GM21737 (cell line): ENCODE measurements at regions not wholly inside any gene's neighbourhood (a gene's known extent, or its start where the extent isn't known, plus 50 kb on each side); places are given as distances from the start of the nearest gene placed in this dataset.
"Not testable (repeated sequence)": the region's sequence is repeated elsewhere in the genome, so short reads cannot be mapped to it uniquely, and the experiment has no call there.

ENCODE experiments used
- ATAC-seq: cut with Tn5 transposase; IDR thresholded peaks from one replicate; pipeline ENCODE4 v1.9.1; 2021; ENCODE audit warnings: mild to moderate bottlenecking, moderate library complexity; ENCODE audit not compliant: unreplicated experiment

DNA sequence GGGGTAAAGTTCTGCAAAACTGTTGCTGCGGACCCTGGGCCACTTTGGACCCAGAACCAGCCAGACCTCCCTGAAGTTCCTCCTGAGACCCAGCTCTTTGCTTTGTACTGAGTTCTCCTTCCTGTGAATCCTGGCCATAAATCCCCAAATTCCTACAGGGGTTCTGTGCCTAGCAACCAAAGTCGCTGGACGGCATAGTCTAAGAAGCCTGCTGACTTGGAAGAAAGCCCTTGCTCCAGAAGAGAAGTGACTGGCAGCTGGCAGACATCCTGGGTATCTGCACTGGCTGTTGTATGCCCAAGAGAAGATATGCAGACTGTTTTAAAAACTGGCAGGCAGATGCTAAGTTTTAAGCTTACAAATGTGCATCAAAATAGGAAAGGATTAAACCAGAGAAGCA, 99.9 kb upstream of the SLC24A4 start:
- ATAC-seq = no peak

- ATAC-seq = no peak
Observed at GRCh38 chr14:92224358-92224954, 98.5 kb upstream of the SLC24A4 start.

- ATAC-seq = no peak
Observed at GRCh38 chr14:92225731-92226130, 97.2 kb upstream of the SLC24A4 start.

- not testable (repeated sequence) for ATAC-seq
Observed at GRCh38 chr14:92226166-92226565, 96.8 kb upstream of the SLC24A4 start.

- no peak for ATAC-seq
Observed at GRCh38 chr14:92236243-92236900, 86.6 kb upstream of the SLC24A4 start.

DNA sequence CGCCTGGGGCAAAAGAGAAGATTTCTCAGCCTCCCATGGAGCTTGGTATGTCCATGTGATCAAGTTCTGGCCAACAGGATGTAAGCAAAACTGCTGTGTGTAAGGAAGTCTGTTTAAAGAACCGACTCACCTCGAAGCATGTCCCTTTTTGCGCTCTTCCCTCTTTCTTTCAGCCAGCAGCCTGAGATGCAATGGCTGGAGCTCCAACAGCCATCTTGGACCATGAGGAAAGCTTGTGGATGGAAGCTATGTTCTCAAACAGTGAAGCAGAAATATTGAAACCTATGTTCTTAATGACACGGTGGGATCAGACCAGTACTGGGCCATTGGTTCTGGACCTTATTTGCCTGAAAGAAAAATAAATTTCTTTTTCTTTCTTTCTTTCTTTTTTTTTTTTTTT, 82.3 kb upstream of the SLC24A4 start:
- no peak for ATAC-seq

- ATAC-seq = no peak
Observed at GRCh38 chr14:92241966-92242595, 80.9 kb upstream of the SLC24A4 start.

DNA sequence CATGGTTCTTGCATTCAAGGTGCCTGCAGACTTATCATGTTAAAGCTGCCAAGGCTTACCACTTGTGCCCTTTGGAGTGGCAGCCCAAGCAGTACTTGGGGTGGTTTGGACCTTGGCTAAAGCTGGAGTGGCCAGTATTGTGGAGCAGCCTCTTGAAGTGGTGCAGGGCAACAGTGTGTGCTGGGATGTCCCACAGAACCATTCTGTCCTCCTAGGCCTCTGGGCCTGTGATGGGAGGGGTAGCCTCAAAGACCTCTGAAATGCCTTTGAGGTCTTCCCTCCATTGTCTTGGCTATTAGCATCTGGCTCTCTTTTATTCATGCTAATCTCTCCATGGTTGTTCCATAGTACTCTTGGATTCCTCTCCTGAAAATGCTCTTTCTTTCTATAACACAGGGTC, 78.2 kb upstream of the SLC24A4 start:
- ATAC-seq = no peak

DNA sequence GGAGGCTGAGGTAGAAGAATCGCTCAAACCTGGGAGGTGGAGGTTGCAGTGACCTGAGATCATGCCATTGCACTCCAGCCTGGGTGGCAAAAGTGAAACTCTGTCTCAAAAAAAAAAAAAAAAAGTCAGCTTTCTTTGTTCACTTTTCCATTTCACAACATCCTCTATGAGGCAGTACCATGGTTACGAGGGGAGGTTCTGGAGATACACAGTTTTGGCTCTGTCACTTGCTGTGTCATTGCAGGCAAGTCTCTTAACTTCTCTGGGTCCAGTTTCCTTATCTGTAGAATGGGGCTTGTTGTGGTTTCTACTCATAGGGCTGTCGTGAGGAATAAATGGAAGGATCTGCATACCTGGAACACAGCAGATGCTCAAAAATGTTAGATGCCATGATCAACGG, 75.6 kb upstream of the SLC24A4 start:
- no peak for ATAC-seq

- no peak for ATAC-seq
Observed at GRCh38 chr14:92247947-92248346, 75.0 kb upstream of the SLC24A4 start.

GRCh38 chr14:92248696-92249095, 74.3 kb upstream of the SLC24A4 start:
- ATAC-seq = no peak

DNA sequence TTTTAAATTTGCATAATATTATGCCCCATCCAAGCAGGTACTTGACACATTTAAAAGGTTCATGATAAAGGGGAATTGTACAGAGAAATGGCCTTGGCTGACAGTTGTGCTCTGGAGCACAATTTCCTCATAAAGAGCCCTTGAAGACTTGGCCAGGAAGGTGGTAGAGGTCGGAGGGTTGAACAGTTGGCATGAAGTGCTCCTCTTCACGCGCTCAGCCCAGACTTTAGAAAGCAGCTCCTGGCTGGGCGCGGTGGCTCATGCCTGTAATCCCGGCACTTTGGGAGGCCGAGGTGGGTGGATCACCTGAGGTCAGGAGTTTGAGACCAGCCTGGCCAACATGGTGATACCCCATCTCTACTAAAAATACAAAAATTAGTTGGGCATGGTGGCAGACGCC, 72.6 kb upstream of the SLC24A4 start:
- not testable (repeated sequence) for ATAC-seq

GRCh38 chr14:92252323-92252722, 70.6 kb upstream of the SLC24A4 start:
- no peak for ATAC-seq

DNA sequence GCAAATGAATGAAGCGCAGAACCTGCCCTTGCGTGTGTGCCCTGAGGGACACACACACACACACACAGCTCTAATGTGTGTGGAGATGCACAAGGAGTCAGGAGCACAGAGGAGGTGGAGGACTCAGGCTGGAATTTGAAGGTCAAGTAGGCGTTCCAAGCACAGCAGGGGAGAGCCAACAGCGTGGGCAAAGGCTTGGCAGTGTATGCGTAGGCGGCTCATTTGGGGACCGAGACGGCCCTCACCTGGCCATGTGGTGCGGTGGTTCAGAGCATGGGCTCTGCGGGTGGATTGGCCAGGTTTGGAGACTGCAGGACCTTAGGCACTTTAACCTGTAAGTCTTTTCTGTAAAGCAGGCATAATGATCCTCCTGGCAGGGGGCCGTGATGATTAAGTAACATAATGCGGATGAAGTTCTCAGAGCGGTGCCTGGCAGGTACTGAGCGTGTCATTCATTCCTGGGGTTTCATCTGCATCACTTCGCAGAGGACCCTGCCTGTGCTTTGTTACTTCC, 69.5 kb upstream of the SLC24A4 start:
- ATAC-seq = no peak

- no peak for ATAC-seq
Observed at GRCh38 chr14:92254786-92255185, 68.2 kb upstream of the SLC24A4 start.

DNA sequence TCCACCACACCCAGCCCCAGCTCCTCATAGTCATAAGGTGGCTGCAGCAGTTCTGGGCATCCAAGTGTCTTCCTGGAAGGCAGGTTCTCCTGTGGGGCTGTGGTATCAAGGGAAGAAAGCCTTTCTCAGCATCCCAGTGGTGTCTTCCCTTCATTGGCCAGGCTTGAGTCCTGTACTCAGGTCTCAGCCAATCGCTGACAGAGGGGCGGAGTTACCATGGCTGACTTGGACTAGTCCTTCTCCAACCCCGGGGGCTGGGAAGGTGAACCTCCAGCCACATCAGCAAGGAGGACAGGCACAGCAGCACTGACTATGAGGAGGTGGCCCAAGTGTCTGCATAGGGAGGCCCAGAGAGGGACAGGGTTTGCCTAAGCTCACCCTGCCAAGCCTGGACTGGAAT, 64.0 kb upstream of the SLC24A4 start:
- no peak for ATAC-seq

DNA sequence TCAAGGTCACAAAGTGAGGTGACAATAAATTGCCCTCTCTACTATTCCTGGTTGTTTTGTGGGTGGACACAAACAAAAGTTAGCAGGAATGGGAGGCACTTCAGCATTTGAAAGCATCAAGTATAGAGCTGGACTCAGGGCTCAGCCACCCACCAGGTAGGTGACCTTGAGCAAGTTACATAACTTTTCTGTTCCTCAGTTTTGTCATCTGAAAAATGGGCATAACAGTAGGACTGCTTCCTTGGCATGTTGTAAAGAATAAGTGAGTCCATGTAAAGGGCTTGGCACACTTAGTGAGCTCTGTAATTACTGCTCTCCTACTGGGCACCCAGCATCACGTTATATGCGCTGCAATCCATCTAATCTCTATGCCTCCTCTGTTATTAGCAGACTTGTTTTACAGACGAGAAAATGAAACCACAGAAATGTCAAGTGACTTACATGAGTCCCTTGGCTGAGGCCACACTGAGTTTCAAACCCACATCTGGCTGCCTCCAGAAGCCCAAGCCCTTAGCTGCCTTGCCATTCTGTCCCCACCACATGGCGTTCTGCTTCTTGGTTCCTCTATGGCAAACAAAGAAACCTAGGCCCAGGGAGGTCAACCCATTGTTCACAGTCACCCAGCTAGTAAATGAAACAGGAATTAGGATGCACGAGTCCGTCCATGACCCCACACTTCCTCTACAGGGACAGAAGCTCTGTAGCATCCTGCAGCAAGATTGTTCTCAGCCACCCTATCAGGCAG, 63.2 kb upstream of the SLC24A4 start:
- ATAC-seq = peak; percentile 71

GRCh38 chr14:92263681-92264080, 59.3 kb upstream of the SLC24A4 start:
- ATAC-seq = no peak

- ATAC-seq = no peak
Observed at GRCh38 chr14:92264195-92264594, 58.8 kb upstream of the SLC24A4 start.

GRCh38 chr14:92266216-92266615, 56.7 kb upstream of the SLC24A4 start:
- ATAC-seq = no peak
